ENCODE measurements at regions not wholly inside any gene's neighbourhood (a gene's known extent, or its start where the extent isn't known, plus 50 kb on each side); places are given as distances from the start of the nearest gene placed in this dataset.

GRCh38 chr3:87084868-87085267 is 93.9 kb upstream of the VGLL3 start:
- TF ChIP-seq, protein P1, sequence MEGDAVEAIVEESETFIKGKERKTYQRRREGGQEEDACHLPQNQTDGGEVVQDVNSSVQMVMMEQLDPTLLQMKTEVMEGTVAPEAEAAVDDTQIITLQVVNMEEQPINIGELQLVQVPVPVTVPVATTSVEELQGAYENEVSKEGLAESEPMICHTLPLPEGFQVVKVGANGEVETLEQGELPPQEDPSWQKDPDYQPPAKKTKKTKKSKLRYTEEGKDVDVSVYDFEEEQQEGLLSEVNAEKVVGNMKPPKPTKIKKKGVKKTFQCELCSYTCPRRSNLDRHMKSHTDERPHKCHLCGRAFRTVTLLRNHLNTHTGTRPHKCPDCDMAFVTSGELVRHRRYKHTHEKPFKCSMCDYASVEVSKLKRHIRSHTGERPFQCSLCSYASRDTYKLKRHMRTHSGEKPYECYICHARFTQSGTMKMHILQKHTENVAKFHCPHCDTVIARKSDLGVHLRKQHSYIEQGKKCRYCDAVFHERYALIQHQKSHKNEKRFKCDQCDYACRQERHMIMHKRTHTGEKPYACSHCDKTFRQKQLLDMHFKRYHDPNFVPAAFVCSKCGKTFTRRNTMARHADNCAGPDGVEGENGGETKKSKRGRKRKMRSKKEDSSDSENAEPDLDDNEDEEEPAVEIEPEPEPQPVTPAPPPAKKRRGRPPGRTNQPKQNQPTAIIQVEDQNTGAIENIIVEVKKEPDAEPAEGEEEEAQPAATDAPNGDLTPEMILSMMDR (IDR thresholded peaks at IDR 0.05): no peak
- TF ChIP-seq POLR2A (IDR thresholded peaks at IDR 0.05) (no peak), EP300 (IDR thresholded peaks at IDR 0.05) (no peak)
